RPMI7951 (cell line): ENCODE measurements at regions not wholly inside any gene's neighbourhood (a gene's known extent, or its start where the extent isn't known, plus 50 kb on each side); places are given as distances from the start of the nearest gene placed in this dataset.

Experiments
- DNase-seq: peaks from one replicate; pipeline ENCODE4 v3.0.0-alpha.2; 2012; ENCODE audit warnings: low read depth

DNA sequence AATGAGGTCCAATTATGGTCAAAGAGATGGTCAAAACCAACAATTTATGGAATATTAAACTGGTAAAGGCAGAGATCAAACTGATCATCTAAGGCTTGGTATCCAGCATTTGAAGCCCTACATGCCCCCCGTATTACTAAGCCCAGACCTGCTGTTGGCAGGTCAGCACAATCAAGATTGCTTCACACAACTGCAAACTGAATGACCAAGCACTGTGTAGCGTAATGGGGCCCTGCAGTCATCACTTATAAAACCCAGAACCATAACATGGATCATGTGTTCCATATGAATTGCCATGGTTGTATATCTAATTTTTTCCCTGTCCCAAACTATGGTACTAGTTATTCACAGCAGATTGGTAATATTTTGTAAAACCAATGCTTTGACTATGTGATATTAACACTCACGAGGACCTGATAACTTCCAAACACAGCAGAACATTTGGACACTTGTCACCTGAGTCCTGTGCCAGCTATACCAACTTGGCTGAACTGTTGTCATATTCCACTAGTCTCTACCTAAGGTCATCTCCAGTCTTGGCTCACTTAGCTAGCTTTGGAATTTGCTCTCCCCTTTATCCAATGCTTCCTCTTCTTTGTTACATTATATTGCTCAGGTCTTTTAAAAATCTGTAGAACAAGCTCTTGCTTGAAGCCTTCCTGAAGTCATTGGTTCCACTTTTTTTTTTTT, 81.7 kb upstream of the HMHB1 start:
- DNase-seq: no peak

DNA sequence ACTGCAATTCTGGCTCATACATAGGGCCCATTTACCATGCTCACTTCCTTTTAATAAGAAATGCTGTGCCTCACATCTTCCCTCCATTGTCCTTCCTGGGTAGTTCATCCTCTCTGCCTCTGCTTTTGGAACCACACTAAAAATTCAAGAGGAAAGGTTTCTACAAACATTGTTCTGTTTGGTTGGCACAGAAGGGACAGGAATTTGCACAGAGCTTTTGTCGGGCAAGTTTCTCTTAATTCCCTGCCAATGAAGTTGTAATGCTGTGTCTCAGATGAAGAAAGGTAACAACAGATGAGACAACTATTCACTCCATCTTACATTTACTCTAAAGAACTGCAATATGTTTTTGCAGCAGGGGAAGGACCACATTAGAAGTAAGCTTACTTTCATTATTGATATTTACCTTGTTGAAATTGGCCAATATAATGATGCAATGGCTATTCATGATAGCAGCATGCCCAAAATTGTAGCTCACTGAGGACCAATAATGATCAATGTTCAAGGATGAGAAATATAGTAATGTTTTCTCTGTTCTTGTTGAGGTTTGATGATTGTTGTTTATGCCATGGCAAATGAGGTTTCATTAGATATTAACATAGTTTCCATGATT, 82.5 kb upstream of the HMHB1 start:
- DNase-seq: no peak

DNA sequence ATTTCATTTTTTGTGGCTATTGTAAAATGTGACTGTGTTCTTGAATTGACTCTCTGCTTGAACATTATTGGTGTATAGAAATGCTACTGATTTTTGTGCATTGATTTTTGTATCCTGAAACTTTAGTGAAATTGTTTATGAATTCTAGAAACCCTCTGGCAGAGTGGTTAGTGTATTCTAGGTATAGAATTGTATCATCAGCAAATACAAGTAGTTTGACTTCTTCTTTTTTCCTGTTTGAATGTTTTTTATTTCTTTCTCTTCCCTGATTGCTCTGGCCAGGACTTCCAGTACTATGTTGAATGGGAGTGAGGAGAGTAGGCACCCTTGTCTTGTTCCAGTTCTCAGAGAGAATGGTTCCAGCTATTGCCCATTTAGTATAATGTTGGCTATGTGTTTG, 88.8 kb upstream of the HMHB1 start:
- DNase-seq: no peak

DNA sequence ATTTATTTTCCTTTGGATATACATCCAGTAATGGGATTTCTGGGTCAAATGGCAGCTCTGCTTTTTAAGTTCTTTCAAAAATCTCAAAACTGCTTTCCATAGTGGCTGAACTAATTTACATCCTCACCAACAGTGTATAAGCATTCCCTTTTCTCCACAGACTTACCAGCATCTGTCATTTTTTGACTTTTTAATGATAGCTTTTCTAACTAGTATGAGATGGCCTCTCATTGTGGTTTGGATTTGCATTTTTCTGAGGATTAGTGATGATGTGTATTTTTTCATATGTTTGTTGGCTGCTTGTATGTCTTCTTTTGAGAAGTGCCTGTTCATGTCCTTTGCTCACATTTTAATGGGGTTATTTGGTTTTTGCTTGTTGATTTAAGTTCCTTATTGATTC, 90.0 kb upstream of the HMHB1 start:
- DNase-seq: no peak

DNA sequence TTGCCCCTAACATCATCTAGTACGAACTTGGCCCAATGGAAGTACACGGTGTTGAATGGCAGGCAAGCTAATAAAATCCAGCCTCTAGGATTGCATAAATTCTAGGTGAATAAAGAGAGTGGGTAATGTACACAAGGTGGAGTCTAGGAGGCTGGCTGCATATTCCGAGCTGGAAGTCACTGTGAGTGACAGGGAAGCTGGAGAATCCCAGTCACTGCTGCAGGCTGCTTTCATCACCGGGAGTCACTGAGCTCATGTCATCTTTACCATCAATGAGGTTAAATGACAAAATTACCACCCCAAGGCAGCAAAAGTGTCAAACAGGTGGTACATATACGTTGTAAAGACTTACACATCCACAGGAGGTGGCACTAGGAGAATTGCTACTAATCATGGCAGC, 91.3 kb upstream of the HMHB1 start:
- no peak for DNase-seq

DNA sequence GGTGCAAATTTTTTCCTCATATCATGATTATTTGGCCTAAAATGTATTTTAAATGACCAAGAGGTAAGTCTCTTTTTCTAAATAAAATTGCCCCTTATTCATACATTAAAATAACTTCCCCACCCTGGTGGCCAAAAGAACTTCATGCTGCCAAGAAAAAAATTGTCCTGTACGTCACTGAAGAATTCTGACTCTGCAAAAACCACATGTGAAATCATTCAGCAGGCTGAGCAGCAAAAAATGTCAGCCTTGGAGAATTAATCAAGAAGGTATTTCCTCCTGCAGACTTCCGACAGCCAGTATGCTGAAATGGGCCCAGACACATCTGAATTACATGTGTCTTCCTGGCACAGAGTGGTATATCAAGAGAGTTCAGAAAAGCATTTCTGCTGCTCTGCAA, 94.6 kb upstream of the HMHB1 start:
- peak; percentile 39 for DNase-seq

DNA sequence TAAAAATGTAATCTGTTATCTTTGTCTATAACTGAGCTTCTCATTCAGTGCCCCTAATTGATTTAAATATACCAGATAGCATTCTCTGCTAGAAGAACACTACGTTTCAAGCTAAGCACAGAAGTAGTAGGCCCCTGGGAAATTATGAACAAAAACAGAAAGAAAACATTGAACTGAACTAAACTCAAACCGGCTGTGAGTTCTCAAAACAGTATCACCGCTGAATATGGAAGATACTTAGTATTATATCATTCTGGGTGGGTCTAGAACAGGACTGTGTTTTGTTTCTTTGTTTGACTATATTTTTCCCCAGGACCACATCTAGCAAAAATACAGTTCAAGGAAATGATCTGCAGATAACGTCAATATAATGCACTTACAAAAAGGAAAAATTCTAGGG, 95.1 kb upstream of the HMHB1 start:
- no peak for DNase-seq

DNA sequence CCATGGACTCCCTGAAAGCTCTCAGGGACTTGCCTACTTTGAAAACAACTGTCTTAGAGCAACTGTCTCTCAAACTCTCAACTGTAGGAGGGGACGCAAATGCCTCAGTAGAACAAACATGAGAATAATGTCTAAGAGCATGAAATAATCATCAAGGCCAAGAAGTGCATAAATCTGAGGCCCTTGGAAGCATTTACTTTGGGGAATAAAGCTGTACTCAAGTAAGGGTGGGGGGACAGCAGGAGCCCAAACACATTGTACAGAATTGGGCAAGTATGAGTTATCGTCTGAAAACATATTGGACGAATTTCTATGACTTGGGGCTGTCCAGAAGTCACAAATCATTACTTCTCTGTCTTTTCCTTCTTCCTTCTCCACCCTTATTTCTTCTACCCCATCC, 96.3 kb upstream of the HMHB1 start:
- DNase-seq: no peak

DNA sequence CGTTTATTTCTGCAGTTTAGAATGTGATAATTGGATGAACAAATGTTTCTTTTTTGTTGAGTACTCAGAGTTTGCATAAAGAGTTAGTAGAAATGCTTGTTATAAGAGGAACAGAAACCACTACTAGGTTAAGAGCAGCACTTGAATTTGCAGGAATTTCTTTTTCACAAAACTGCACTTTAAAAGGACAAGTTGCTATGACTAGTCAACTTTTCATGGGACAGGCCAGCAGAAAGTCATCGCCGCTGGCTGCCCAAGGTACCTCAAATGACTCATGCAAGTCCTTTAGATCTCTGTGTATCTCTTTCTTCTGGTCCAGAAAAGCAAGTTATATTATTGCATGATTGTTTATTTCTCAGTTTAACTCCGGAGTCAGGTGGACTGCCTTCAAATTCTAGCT, 97.3 kb upstream of the HMHB1 start:
- DNase-seq: no peak

DNA sequence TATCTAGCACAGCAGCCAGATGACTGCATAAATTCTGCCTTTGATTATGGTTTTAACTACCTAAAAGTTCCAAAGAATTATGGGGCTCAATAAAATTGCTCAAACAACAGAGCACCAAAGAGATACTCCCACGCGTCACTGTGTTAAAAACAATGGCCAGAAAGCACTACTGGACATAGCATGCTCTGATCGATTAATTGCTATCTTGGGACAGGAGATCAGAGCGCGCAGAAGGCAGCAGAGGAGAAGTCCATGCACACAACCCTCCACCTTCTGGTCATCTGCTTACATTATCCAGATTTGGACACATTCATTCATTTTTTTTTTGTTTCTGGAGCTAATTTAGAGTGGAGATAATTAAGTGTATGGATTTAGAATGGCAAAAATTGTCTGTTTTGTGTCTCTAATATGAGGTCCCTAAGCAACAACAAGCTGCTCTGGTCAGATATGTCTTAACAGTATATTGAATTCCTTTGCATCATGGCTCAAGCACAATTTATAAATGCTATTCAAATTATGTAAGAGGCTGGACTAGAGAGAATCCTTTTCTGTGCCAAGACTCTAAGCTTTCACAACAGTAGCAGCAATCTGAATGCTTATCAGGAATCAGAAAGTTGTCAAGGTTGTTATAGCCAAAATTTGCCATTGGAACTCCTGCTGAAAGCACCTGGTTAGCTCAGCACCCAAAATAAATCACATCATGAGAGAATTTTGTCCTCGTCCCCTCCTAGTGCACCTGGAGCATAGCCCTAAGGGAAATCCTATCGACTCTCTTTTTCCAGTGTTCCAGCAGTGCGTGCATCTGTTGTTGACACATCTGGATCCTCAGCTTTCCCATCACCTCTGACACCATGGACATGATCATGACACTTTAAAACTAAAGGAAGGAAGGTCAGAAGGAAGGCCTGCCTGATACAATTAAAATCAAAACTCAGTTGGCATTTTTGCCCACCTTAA, 98.6 kb upstream of the HMHB1 start:
- no peak for DNase-seq

DNA sequence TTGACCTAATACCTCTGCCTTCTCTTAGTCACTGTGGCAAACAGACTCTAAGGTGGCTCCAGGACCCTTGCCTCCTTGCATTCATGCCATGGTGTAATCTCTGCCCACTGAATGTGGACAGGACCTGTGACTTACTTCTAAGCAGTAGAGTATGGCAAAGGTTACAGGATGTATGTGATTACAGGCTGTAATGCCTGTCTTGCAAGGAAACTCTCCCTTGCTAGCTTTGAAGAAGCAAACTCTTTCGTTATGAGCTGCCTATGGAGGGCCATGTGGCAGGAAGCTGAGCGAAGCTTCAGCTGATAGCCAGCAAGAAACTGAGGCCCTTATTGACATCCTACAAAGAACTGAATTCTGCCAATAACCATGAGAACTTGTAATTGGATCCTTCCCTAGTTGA, 103.3 kb upstream of the HMHB1 start:
- DNase-seq: no peak

DNA sequence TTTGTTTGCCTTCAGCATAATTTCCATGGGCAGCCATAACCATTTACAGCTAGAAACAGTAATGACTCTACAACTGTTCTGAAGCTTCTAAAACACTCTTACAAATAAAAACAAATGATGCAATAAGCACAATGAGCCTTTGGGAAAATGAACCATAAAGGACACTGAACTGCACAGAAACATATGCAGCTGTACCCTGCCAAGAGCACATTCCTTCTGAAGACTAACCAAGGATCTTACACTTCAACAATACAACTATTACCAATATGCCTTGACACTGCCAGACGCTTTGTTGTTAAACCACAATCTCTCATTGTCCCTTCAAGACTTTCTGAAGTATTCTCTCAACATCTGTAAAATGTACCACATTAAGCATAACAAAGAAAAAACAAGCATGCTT, 104.2 kb upstream of the HMHB1 start:
- peak; percentile 2 for DNase-seq

DNA sequence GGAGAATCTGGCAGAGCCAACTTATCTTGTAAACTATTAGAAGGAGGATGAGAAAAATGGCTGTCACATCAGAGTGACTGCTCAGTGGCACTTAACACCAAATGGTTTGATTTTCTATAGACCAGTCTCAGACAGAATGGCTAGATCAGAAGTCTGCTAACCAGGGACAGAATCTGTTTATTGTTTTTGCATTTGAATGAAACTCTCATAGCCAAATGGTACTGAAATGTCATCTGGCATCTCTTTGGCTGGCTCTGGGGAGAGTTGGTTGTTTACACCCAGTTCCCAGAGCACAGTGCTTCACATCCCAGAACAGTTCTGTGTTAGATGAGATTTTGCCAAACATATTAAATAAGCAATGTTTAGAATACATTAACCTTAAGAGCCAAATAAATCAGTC, 106.6 kb upstream of the HMHB1 start:
- DNase-seq: no peak

DNA sequence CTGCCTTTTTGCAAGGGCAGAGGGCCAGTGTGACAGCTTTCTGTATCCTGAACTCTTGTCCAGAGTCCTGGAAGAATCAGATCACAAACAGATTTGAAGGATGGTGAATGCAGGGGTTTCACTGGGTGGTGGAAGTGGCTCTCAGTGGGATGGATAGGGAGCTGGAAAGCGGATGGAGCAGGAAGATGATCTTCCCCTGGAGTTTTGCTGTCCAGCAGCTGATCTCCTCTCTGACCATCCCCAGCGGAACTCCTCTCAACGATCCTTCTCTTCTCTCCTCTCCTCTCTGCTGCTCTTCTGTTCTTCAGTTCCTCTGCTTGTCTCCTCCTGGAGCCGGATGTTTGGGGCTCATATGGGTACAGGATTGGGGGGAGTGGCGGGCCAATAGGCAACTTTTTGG, 108.3 kb upstream of the HMHB1 start:
- no peak for DNase-seq

DNA sequence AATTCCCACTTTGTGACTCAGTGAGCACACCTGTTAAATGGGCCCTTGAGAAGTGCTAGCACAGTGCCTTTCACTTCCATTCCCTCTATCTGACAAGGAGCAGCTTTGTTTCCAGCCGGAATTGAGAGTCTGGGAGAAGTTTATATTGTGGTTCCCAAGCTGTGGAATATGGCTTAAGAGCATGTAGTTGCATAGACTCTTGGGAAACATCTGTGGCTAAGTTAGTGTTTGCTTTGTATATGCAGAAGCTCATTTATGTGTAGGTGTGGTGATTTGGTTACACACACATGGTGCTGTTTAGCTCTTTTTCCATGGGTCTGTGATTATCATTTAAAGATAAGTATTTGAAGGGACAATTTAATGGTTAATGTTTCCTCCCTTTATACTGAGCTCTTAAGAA, 110.5 kb upstream of the HMHB1 start:
- DNase-seq: no peak

DNA sequence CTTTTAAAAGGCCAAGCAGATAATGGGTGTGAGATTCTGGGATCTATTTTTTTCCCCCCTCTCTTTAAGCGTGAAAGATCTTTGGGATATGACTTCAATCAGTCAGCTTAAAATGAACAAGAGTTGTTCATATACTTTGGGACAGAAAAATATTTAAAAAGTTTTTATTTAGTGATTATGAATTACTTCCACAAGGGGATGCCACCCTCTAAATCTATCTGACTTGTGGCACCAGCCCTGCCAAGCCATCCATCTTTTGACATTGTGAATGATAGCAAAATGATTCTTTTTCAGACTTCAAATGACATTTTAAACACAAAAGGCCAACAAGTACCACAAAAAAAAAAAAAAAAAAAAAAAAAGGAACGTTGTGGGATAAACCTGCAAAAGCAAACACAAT, 111.0 kb upstream of the HMHB1 start:
- no peak for DNase-seq

DNA sequence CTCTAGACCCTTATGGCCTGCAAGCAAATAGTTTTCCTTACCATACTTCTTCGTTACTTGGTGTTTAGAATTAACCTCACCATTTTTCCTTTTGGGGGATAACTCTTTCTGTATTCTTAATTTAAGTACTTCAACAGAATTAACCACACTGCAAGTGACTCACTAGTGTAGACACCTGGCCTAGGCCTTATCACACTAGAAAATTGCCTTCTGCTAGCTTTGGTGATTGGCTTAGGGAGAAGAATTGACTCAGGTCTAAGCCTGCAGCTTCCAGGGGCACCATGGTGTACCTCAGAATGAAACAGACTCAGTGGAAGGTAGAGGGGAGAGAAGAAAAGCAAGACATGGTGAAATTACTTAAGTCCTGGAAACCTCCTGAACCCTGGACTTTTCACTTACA, 112.8 kb upstream of the HMHB1 start:
- no peak for DNase-seq

DNA sequence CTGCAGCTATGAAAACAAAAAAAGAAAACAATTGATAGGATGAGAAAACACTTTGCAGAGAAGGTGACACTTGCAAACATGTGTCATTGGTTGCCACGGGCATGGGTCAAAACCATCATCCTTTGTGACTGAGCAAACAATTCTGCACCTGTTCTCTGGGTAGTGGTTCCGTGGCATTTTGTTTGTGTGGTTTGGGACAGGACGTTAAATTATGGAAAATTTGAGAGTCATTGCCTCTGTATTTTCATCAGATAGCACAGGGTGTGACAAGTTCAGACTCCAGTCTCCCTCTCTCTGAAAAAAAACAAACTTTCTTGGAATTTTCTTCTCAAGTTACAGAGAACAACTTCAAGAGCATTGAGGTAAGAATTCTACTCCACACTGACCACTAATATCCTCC, 113.4 kb upstream of the HMHB1 start:
- no peak for DNase-seq

DNA sequence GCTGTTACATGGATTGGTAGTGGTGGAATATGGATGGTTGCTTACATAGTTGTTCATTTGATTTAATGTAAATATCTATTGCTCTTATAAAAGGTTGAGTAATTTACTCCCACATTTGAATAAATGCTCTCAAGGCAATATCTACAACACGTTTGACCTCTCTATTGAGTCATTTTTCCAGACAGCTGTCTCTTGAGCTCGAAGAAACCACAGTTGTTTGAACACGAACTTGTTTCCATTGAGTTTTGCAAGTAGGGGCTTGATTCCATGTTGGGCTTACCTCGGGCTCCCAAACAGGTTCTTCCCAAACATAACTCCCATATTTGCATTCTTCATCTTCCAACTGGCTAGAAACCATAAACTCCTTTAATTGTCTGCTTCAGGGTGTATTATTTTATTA, 115.0 kb upstream of the HMHB1 start:
- no peak for DNase-seq

DNA sequence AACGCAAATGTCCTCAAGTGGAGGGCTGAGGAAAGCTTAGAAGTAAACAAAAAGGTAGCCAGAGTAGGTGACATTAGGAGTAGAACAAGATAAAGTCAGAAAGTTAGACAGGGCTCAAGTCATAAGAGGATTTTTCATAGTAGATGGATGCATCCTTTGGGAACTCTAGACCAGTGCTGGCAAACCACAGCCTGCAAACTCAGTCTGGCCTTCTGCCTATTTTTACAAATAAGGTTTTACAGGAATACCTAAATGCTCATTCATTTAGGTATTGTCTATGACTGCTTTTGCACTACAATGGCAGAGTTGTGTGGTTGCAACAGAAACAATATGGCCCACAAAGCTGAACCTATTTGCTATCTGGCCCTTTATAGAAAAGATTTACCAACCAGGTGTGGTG, 116.0 kb upstream of the HMHB1 start:
- no peak for DNase-seq

DNA sequence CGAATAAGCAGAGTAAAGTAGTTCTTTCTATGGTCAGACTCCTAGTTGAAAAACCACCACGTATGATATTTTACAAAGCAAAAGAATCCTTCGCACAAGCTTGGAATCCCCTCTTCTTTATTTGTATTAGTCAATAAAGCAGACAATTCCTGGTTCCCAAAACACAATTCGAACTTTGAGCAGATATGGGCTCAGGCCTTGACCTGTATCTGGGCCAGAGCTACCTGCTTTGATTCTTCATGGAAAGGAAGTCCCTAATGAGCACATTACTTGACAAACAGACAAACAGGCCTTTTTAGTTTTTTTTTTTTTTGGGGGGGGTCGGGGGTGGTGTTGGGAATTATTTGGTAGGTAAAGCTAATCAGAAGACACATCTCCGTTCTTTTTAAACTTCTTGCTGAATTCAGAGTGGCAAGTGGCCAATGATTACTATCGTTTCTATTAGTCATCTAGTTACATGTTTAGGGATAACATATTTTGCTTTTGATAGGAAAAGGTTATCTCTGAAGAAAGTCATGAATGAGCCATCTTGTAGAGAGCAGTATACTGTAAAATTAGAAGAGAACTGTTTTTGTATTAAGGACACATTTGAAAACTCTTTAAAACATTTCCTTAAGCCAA, 116.6 kb upstream of the HMHB1 start:
- no peak for DNase-seq

DNA sequence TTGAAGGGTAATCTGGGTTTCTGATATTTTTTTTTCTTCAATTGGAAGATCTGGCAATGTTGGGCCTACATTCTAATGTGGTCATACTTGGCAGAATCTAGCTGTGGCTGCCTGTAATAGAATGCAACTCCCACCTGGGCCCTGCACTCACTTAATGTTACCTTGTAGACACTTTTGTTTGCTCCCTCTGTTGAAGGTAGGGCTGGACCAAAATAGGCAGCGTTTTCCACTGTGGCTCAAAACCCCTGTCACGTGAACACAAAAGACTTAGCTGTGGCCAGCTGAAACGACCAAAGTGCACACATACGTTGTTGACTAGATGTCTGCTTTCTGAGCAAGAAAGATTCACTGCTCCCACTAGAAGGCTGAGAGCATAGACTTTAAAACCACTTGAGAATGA, 117.6 kb upstream of the HMHB1 start:
- DNase-seq: no peak
